Testis (tissue), 2 donors: ENCODE measurements at regions not wholly inside any gene's neighbourhood (a gene's known extent, or its start where the extent isn't known, plus 50 kb on each side); places are given as distances from the start of the nearest gene placed in this dataset.

ENCODE experiments used
- CTCF ChIP-seq, 3 experiments: fragments of 450-650 bp in 2 of 3; fragments of 200-600 bp in 1 of 3; sonication (generic) in 1 of 3; IDR thresholded peaks; one replicate each; pipeline ENCODE4 v1.5.1; 2016 to 2019; ENCODE audit warnings: antibody characterized with exemption in 3 of 3, mild to moderate bottlenecking in 2 of 3, moderate library complexity in 1 of 3
- POLR2A ChIP-seq: fragments of 450-650 bp; IDR thresholded peaks from one replicate; pipeline ENCODE4 v1.6.1; 2017; ENCODE audit warnings: antibody characterized with exemption, mild to moderate bottlenecking, moderate library complexity

DNA sequence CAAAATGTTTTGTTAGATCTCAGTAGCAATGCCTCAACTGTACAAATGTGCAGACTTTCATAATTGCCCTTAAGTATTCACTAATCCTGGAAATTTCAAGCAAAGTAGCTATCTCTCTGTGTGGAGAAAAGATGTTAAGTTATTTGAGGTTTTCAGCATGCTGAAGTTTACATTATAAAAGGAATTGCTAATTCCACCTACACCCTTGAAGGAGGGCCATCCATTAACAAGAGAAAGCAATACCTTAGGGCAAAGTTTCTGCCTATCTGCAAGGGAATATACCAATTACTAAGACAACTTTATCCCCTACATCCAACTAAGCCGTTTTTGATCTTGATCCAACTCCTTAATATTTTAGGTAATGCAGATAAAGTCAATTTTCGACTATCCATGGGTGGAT, 380.7 kb upstream of the BTBD3 start:
- no peak for TF ChIP-seq POLR2A
- TF ChIP-seq CTCF (IDR thresholded peaks at IDR 0.05), result no peak
